ENCODE measurements at regions not wholly inside any gene's neighbourhood (a gene's known extent, or its start where the extent isn't known, plus 50 kb on each side); places are given as distances from the start of the nearest gene placed in this dataset.
A peak's percentile ranks its signal among the peaks of the same experiment; 100 is the strongest.
"Not testable (repeated sequence)": the region's sequence is repeated elsewhere in the genome, so short reads cannot be mapped to it uniquely, and the experiment has no call there.

GRCh38 chr5:28737682-28738081, 1699.3 kb upstream of the CDH9 start:
- no peak for DNase-seq

- DNase-seq, result peak; percentile 13
Measured at GRCh38 chr5:28737222-28737621, 1698.8 kb upstream of the CDH9 start.

GRCh38 chr5:28734396-28734795, 1696.0 kb upstream of the CDH9 start:
- DNase-seq, result peak; percentile 30

GRCh38 chr5:28729067-28729466, 1690.7 kb upstream of the CDH9 start:
- DNase-seq, result no peak

DNA sequence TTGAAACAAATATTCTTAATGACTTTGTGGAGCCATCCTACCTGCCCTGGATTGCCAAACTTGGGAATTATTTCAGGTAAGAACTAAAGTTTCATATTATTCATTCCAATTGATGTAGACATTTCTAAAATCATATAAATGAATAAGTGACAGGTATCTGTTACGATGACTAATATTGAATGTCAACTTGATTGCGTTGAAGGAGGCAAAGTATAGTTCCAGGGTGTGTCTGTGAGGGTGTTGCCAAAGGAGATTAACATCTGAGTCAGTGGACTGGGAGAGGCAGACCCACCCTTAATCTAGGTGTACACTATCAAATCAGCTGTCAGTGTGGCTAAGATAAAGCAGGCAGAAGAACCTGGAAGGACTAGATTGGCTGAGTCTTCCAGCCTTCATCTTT, 1688.4 kb upstream of the CDH9 start:
- no peak for DNase-seq

GRCh38 chr5:28725001-28725400, 1686.6 kb upstream of the CDH9 start:
- no peak for DNase-seq

DNA sequence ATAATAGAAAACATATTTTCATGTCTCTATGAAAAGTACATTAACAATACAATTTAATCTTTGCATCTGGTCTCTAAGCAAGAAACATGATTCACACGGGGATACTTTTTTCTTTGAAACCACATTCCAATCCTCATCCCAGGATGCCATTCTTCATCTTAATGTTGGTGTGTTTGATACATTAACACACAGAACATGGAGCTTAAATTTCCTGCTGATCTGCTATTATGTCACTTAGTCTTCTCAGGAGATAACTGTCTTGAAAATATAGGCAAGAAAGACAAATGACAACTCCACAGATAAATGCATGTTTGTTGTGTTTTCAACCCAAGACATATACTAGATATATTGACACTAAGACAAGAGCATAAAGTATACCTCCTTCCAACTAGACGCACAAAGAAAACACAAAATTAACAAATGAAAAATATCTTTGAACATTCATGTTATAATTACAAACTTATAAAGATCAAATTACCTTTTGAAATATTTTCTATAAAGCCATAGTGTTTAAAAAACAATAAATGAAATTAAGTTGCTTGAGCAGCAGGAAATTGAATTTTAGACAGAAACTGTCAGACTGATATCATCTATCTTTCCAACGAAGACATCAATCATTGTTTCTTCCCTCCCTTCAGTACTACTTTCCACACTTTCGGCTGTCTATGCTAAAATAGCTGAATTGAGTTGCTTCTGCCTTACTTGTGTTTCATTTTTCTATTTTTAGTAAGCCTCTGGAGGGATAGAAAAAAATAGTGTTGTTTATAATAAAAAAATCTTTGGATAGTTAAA, 1676.7 kb upstream of the CDH9 start:
- DNase-seq, result no peak

- DNase-seq, result peak; percentile 2
Measured at GRCh38 chr5:28710360-28710759, 1672.0 kb upstream of the CDH9 start.

- DNase-seq, result no peak
Measured at GRCh38 chr5:28708472-28708871, 1670.1 kb upstream of the CDH9 start.

- DNase-seq, result peak; percentile 20
Measured at GRCh38 chr5:28707706-28708105, 1669.3 kb upstream of the CDH9 start.

- DNase-seq, result peak; percentile 7
Measured at GRCh38 chr5:28703651-28704260, 1665.4 kb upstream of the CDH9 start.

- DNase-seq, result no peak
Measured at GRCh38 chr5:28691526-28691925, 1653.1 kb upstream of the CDH9 start.

DNA sequence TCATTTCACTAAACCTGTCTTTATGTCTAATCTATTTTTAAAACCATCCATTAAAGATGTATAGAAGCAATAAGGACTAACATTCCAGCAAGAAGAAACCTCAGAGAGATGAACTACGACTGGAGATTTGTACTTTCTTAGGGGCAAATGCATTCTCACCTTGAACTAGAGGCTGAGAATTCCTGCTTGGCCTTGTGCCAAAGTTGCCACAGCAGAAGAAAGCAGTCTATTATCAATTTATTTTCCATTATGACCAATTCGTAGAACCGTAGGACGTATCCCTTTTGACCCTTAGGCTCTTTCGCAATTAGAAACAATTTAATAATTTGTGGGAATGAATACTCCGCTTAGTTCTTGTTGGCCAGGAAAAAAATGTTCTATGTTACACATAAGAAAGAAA, 1647.4 kb upstream of the CDH9 start:
- no peak for DNase-seq

DNA sequence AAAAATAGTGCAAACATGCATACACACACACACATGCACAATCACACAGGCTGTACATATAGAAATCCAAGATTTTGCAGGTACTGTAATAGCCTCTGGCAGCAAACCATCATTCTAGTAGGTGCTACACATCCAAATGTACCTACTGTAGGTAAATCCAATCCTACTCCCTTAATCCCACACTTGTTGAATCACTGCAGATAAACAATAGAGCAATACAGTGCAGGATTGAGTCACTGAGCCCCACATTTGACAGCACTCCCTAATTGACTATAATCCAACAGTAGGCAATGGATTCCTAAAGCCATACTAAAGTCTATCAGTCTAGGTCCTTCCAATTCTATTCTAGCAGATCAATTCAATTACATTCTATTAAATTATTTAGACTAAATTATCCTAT, 1640.5 kb upstream of the CDH9 start:
- no peak for DNase-seq

- no peak for DNase-seq
Measured at GRCh38 chr5:28666110-28666509, 1627.7 kb upstream of the CDH9 start.

- peak; percentile 73 for DNase-seq
Measured at GRCh38 chr5:28648108-28648507, 1609.7 kb upstream of the CDH9 start.

DNA sequence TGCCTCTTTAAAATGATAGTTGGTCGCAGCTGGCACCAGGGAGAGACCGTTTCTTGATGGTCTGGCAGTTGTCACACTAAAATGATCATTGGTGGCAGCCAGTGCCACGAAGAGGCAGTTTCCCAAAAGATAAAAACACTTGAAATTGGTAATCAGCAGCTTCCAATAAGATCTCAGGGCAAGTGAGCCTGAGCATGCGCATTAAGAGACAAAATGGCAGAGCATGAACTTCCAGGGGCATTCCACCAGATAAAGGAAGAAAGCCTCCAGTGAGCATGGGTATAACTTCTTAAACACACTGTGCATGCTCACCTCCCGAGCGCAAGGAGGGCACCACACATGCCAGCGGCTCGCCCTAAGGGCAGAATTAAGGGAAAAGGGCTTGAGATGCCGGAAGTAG, 1594.2 kb upstream of the CDH9 start:
- DNase-seq, result no peak

DNA sequence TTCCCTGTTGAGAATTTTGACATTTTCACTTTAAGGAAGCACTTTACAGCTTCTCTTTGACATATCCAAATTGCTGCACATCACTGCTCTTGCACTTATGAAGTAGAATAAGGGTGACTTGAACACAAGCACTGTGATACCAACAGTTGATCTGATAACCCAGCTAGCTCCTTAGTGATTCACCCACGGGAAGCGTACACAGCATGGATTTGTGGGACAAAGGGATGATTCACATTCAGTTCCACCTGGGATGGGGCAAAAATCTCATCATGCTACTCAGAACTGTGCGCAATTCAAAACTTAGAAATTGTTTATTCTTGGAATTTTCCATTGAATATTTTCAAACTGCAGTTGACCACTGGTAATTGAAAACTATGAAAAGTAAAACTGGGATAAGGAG, 1565.5 kb upstream of the CDH9 start:
- no peak for DNase-seq

DNA sequence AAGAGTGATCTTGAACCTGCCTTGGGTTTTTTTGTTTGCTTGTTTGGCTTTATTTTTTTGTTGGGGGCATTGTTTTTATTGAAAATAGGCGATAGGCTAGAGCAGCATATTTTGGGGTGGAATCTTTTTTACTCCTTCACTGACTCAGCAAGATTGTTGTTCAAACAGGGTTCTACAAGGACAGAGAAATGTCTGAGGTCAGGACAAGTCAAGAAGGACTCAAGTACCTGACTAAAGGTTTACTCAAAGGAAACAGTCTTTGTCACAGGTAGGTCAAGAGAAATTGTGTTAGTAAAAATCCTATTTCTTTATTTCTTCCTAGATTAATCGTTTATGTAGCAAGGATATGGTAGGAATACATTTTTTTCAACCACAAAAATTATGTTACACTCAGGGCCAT, 1564.0 kb upstream of the CDH9 start:
- no peak for DNase-seq

DNA sequence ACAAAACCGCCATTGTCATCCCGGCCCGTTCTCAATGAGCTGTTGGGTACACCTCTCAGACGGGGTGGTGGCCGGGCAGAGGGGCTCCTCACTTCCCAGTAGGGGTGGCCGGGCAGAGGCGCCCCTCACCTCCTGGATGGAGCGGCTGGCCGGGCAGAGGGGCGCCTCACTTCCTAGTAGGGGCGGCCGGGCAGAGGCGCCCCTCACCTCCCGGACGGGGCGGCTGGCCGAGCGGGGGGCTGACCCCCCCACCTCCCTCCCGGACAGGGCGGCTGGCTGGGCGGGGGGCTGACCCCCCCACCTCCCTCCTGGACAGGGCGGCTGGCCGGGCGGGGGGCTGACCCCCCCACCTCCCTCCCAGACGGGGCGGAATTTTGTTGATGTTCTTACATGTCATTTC, 1558.3 kb upstream of the CDH9 start:
- DNase-seq, result not testable (repeated sequence)

DNA sequence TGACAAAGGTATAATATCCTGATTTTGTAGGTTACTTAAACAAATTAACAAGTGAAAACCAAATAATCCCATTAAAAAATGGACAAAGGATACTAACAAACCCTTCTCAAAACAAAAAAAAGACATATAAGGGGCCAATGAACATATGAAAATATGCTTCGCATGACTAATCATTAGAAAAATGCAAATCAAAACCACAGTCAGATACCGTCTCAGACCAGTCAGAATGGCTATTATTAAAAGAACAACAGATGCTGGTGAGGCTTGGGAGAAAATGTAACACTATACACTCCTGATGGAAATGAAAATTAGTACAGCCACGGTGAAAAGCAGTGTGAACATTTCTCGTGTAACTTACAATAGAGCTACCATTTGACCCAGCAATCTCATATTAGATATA, 1542.2 kb upstream of the CDH9 start:
- peak; percentile 91 for DNase-seq

- DNase-seq, result peak; percentile 13
Measured at GRCh38 chr5:28576022-28576421, 1537.6 kb upstream of the CDH9 start.

- no peak for DNase-seq
Measured at GRCh38 chr5:28575368-28575767, 1537.0 kb upstream of the CDH9 start.

- DNase-seq, result peak; percentile 69
Measured at GRCh38 chr5:28574606-28575005, 1536.2 kb upstream of the CDH9 start.

- no peak for DNase-seq
Measured at GRCh38 chr5:28567048-28567447, 1528.7 kb upstream of the CDH9 start.
